Stimulated activated CD8-positive, alpha-beta memory T cell treated with anti-CD3 and anti-CD28 coated beads, Interleukin-2, amount 100 ng/mL, for 48 hours (primary cell): ENCODE measurements at regions not wholly inside any gene's neighbourhood (a gene's known extent, or its start where the extent isn't known, plus 50 kb on each side); places are given as distances from the start of the nearest gene placed in this dataset.
"Not testable (repeated sequence)": the region's sequence is repeated elsewhere in the genome, so short reads cannot be mapped to it uniquely, and the experiment has no call there.

Source experiments
- DNase-seq, 2 donors: peaks; one replicate each; pipeline ENCODE4 v3.0.0-alpha.2; 2020; ENCODE audit warnings: low read depth in 2 of 2

DNA sequence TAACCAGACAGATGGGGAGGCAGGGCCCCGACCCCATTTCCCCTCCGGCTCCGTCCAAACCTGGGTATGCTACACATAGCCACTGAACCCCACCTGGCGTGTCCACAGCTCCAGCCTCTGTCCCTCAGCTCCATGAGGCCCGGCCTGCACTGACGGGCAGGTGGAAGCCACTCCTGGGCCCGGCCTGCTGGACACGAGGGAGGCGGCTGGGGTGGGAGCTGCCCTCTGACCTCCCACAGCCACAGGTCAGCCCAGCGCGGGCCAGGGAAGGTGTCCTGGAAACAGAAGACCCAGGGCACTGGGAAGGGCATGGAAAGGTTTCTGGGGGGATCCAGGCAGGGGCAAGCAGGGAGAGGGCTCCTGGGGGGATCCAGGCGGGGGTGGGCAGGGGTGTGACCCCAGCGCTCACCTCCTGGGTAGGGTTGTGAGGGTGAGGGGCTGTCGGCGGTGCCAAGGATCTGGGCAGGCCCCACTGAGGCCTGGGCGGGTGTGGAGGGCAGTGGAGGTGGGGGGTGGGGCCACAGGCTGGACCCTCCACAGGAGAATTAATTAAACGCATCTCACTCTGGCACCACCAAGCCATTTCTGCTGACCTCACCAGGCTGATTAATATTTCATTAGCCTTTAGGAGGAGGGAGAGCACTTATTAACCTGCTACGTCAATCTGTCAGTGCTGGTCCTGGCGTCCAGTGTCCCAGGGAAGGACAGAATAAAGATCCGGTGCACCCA lies 108.9 kb downstream of the UNCX start:
- DNase-seq, result no peak

DNA sequence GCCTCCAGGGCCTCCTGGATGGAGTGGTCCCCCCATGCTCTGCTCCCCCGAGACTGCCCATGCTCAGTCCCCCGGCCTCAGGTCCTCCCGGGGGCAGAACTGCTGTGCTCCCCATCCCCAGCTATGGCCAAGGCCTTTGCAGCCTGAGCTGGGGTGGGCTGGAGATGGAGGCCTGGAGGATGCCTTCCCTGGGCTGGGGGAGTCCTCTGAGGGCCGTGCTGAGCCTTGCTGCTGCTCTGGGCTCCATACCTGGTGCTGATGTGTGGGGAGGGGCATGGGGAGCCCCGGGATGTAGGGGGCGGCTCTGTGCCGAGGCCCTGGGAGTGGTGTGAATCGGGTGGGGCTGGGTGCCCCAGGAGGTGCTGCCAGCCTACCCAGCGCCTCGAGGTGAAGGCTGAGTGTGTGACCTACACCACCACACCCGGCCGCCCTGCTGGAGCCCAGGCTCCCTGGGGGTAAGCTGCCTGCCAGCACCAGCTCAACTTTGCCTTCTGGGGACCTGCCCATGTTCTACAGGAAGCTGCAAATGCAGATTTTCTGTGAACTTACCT lies 109.5 kb downstream of the UNCX start:
- no peak for DNase-seq

DNA sequence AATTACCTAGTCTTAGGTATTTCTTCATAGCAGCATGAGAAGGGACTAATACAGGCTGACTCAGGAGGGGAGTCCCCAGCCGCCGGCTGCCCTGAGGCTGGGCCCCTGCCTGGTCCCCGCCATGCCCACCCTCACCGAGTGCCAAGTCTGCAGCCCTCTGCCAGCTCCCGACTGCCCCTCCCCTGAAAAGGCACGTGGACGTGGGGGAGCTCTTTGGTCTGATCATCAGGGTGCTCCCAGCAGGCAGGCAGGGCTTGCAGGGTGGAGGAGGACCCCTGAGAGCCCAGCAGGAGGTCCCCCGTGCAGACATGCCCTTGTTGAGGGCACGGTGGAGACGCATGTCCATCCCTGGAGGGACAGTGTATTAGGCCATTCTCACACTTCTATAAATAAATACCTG lies 110.9 kb downstream of the UNCX start:
- no peak for DNase-seq

DNA sequence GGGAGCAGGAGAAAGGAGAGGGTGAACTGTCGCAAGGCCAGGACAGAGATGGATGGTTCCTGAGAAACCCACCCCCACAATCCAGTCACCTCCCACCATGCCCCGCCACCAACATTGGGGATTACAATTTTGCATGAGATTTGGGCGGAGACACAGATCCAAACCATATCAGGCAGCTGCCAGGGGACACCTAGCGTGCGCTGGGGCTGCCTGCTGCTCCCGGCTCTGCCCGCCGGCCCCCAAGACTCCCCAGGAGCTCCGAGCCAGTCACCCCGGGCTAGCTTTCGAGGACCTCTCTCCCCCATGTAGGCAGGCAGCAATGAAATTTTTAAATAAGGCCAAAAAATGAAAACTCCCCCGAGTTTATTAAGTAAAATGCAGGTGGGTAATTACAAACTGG lies 111.7 kb downstream of the UNCX start:
- DNase-seq, result no peak

DNA sequence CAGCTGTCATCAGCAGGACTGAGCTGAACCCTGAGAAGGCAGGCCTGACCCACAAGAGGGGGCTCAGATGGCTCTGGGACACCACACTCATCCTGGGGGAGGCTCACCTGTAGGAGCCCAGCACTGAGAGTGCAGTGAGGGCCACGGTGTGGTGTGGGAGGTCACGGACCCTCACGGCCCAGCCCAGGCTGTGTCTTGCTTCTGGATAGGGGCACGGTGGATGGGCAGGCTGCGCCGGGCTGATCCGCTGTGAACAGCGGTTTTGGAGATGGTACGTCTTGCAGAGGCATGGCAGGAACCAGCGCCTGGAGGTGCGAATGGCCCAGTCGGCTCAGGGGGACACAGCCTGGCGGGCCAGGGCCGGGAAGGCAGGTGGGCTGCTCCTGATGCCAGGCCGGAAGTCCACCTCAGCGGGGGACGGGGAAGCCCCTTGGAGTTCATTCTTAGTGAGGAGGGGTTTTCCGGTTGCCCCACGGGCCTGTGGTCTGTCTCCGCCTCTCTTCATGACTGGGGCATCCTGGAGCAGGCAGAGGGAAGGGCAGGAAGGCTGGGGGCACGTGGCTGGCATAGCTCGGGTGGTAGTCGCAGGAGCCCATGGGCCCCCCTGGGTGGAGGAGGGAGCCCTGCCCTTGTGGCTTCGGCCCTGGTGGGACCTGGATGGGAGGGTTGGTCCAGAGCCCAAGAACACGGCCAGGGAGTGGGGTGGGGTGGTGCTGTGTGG lies 112.5 kb downstream of the UNCX start:
- DNase-seq, result no peak

DNA sequence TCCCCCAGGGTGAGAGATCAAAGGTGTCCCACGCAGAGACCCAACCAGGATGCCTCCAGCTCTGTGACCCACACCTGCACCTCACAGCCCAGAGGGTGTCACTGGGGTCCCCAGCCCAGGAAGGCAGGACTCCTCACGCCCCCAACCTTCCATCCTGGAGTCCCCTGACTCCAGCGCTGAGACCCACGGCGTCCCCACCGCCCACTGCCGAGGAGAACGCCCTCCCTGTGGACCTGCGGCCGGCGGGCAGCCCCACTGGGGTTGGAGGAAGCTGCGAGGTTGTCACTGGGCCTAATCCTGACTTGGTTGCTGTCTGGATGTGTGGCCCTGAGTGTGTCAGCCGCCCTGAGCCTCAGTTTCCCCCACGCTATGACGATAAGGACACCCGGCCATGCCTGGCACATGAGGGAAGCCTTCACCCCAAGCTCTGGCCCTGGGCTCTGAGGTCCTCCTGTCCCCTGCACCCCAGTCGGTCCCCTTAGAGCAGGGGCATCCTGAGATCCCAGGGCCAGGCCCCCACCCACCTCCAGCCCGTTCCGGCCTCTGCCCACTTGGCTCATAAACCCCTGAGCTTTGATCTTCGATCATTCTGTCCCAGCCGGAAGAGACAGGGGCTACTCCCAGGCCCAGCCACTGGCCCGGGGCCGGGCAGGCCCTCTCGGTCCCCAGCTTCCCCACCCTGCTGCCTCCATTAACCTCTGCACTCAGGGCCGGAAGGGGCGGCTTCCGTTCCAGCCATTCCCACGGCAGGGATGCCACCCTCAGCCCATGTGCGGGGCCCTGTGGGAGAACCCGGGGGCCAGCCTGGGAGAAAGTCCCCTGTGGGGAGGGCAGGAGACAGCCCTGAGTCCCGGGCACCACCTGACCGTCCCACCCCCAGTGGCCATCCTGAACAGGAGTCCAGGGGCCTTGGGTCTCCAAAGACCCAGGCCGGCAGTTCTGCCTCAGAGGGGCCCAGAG lies 113.2 kb downstream of the MICALL2 start:
- no peak for DNase-seq

DNA sequence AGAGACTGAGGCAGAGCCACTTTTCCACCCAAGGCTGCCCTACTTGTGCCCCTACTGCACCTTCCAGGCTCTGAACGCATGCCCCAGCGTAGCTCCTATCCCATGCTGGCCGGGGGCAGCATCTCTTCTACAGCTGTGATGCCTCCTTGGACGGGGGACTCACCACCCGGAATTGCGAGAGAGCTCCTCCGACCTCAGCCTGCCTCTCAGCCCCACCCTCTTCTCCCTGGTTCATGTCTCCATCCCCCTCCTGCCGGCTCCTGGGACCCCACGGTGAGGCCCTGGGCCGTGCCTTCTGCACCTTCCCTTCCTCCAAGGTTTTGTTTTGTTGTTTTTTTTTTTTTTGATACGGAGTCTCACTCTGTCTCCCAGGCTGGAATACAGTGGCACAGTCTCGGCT lies 112.4 kb downstream of the MICALL2 start:
- no peak for DNase-seq

DNA sequence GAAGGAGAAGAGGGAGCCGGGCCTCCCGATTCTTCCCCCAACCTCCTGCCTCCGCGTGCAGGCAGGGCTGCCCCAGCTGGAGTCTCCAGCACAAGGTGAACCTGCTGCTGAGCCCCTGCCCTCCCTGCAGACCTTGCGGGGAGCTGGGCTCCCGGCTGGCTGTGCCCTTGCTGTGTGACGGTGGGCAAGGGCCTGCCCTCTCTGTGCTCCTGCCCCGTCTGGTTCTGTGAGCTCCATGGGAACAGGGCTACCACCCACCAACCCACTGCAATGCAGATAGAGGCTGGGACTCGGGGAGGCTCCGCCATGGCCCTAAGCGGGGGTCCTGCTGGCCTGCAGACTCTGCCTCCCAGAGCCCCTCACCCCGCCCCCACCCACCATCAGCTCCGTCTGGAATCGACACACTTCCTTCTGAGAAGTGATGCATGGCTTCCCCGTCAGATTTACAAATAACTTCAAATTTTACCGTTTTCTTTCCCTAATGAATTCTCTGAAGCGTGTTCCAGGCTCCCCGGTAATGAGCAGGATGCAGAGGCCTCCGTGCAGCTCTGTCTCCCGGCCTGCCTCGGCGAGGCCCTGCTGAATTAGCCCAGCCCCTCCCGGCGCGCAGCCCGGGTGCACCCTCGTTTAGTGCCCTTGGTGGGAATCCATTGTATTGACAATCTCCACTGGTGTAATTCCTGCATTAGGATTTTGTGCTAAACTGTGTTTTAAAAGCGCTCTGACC lies 111.0 kb downstream of the MICALL2 start:
- no peak for DNase-seq

DNA sequence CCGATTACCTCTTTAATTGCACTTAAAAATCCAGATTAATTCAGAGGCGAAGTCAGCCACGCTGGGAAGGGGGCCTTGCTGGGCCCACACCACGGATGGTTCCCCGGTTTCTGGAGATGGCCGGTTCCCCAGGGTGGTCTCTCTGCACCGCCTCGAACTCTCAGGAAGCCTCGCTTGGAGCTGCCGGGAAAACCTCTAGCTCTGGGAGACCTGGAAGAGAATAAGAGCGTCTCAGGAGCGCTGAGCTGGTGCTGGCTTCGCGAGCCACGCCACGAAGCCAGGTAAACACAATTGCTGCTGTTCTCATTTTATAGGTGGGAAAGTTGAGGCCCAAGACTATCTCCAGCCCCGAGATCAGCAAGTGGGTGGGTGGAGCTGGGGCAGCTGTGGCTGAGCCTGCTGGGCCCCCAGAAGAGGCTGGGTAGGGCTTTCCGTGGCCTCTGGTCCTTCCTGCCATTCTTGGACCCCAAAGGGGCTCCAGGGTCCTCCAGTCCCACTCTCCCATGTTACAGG lies 110.4 kb downstream of the MICALL2 start:
- DNase-seq, result no peak

DNA sequence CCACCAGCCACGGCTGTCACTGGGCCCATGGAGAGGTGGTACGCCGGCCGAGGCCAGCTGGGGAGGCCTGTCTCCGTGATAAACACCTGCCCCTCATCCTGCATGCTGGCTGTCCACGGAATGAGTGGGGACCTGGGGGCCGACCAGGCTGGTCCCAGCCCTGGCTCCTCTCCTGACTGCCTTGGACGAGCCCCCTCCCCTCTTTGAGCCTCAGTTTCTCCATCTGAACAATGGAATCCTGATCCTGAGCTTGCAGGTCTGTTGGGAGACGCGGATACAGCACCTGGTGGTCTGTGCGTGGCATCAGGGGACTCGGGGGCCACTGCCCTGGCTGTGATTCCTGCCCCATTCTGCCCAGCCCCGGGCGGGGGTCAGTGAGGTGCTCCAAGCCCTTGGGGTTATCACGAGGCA lies 109.9 kb downstream of the MICALL2 start:
- no peak for DNase-seq

DNA sequence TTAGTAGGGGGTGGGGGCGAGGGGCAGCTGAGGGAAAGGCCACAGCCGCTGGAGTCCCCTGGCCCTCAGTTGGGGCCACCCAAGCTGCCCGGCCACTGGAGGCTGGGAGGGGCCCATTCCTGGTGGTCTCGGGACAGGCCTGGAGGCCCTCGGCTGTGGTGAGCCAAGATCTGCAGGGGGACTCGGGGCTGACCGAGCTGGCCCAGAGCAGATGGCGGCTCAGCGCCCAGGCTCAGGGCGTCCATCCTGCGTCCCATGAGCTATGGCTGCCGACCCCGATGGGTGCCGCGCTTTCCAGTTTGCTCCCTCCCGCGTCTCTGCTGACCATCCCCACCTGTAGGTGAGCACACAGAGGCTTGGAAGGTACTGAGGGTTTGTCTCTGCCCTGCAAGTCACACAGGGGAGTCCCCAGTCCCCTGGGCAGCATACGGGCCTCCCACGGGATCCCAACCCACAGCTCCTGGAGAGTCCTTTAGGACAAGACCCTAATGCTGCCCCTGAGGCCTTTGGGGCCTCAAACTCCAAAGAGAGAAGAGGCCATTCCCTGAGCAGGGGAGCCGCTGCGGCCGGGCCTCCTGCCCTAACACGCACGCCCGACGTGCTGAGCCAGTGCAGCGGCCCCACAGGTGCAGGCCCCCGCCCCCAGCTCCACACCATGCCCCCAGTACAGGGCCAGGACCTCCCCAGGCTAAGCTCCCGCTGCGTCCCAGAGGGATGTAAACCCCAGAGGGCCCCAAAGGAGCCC lies 107.2 kb downstream of the MICALL2 start:
- no peak for DNase-seq

DNA sequence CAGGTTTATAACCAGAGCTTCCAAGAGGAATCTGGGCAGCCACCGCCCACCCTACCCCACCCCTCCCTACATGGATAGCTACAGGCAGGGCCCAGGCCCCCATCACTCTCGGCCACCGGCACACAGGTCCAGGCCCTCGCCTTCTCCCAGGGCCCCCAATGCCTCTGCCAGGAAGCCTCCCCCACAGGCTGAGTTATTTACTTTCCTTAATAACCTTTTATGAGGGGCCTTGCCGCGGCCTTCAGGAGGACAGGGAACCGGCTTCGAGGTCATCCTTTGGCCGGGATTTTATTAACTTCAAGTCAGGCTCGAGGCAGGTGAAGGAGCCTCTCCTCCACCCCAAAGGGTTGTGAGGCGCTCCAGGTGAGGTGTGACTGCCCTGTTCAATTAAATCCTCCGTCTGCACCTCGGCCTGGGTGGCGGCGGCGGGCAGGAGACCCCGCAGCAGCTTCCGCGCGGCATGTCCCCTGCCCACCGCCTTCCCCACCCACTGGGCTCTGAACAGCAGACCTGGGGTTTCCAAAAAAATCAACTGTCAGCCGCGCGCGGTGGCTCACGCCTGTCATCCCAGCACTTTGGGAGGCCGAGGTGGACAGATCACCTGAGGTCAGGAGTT lies 106.5 kb downstream of the MICALL2 start:
- DNase-seq, result no peak

DNA sequence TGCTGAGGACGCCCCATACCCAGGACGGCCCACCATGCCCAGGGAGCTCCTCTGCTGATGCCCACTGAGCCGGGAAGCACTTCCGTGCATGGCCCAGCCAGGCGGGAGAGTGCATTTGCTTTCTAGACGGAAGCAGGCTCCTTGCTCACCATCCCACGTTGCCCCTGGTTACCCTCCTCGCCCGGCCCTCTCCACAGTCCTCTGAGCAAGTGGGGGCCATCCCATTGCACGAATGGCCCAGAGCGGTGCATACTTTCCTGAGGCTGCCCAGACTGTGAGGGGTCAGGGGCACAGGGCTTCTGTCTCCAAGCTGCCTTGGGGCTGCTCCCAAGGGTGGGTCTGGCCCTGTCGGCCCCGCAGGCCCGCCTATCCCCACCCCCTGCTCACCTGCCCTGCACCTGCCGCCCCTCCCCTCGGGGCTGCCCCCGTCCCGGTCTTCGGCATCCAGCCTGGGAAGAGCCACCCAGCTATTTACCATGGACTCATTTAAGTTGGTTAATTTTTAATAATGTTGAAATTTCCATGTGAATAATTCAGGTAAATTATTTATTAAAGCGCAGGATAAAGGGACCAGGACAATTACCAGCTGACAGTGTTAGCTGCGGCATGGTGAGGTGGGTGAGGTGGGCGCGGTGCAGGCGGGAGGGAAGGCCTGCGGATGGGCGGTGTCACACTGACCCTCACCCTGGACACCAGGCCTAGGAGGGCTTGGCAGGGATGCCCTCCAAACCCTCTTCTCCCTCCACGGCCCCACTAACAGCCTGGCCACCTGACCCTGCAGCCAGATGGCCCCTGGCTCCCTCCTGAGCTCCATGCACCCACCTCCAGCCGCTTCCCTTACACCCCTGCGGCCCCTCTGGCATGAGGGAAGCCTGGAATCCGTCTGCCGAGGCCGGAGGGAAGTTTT lies 104.4 kb downstream of the MICALL2 start:
- DNase-seq, result no peak

DNA sequence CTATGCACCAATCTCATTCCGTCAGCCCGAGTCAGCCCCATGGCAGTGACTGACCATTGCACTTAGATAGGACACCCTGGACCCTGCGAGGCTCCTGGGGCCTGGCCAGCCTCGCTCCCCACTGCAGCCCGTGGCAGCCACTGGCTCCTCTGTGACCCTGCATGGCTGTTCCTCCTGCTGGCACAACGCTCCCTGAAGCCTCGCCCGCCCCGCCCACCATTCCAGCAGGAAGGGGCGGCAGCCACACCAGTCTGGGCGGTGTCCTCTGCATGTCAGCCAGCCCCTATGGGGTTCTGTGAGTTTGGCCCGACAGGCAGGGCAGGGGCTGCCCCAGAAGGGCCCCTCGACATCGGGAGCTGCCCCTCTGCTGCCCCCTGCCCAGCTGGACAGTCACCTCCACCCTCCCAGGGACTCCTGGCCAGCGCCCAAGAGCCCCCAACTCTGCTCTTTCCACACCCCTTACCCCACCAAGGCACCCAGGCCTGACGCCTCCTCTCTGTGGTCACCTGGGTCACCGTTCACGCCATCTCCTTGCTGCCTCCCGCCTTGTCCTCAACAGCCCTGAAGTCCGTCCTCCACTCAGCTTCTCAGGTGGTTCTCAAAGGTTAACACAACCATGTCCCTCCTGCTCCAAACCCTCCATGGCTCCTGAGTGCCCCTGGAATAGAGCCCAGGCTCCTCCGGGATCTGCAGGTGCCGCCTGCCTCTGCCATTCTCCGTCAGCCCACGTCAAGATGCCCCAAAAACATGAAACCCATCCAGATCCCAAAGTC lies 103.5 kb downstream of the MICALL2 start:
- no peak for DNase-seq

DNA sequence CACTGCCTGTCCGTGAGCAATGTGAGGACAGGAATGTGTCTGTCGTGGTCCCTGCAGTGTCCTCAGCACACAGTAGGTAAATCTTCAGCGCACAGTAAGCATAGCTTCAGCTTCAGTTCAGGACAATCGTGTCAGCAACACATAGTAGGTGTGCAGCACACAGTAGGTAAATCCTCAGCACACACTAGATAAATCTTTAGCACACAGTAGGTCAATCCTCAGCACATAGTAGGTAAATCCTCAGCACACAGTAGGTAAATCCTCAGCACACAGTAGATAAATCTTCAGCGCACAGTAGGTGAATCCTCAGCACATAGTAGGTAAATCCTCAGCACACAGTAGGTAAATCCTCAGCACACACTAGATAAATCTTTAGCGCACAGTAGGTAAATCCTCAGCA lies 102.4 kb downstream of the MICALL2 start:
- not testable (repeated sequence) for DNase-seq

DNA sequence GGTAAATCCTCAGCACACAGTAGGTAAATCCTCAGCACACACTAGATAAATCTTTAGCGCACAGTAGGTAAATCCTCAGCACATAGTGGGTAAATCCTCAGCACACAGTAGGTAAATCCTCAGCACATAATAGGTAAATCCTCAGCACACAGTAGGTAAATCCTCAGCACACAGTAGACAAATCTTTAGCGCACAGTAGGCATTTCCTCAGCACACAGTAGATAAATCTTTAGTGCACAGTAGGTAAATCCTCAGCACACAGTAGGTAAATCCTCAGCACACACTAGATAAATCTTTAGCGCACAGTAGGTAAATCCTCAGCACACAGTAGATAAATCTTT lies 102.0 kb downstream of the MICALL2 start:
- not testable (repeated sequence) for DNase-seq

DNA sequence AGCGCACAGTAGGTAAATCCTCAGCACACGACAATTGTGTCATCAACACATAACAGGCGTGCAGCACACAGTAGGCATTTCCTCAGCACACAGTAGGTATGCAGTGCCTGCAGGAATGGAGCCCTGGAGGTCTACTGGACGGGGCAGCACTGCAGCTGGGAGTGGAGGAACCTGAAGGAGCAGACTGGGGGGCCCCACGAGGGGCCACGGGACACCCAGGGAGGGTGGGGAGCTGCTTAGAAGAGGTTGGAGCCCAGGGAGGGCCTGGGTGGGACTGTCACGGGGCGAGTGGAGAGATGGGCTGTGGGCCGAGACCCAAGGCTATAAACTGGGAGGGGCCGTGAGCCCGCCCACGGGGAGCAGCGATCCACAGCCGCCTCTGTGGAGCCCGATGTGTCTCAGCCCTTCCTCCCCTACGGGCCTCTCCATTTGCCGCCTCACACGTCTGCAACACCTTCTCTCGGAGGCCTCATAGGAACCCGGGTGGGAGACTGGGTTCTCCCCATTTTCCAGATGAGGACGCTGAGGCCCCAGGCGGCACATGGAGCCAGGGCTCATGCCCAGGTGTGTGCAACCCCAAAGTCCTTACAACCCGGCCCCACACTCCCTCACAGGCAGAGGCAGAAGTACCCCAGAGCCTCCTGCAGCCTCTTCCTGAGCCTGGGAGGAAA lies 101.5 kb downstream of the MICALL2 start:
- peak in 1 of 2 donors; percentile 6 for DNase-seq
